Fibroblast of lung (primary cell): ENCODE measurements at regions not wholly inside any gene's neighbourhood (a gene's known extent, or its start where the extent isn't known, plus 50 kb on each side); places are given as distances from the start of the nearest gene placed in this dataset.

ENCODE experiments used
- DNase-seq, 2 donors: peaks; one replicate each; pipeline versions ENCODE4 v3.0.0 to v3.0.0-alpha.2; 2010; ENCODE audit warnings: low read depth in 2 of 2
- H2AFZ ChIP-seq: 2 replicates; pipeline ENCODE4 v1.5.1; 2012; ENCODE audit warnings: low read length, control low read depth, inconsistent platforms
- H3K27ac ChIP-seq: 2 replicates; pipeline ENCODE4 v1.5.1; 2011; ENCODE audit warnings: low read length, control low read depth; ENCODE audit not compliant: insufficient read depth
- H3K27me3 ChIP-seq: 2 replicates; pipeline ENCODE4 v1.5.1; 2011; ENCODE audit warnings: mild to moderate bottlenecking, low read length; ENCODE audit not compliant: control insufficient read depth, insufficient read depth
- H3K36me3 ChIP-seq: 2 replicates; pipeline ENCODE4 v1.5.1; 2011; ENCODE audit warnings: low read length; ENCODE audit not compliant: control insufficient read depth, insufficient read depth
- H3K4me1 ChIP-seq: 2 replicates; pipeline ENCODE4 v1.5.1; 2011; ENCODE audit warnings: low read length; ENCODE audit not compliant: control insufficient read depth, insufficient read depth; ENCODE audit errors: extremely low read depth
- H3K4me2 ChIP-seq: 2 replicates; pipeline ENCODE4 v1.5.1; 2011; ENCODE audit warnings: low read length, control low read depth; ENCODE audit not compliant: insufficient read depth; ENCODE audit errors: extremely low read depth
- H3K4me3 ChIP-seq, 4 experiments: fragments of 200-600 bp in 1 of 4; sonication (generic) in 1 of 4; replicated peaks in 1 of 4; 2 replicates each; pipeline ENCODE4 v1.5.1; 2011 to 2016; ENCODE audit warnings: low read length in 4 of 4, low read depth in 3 of 4, mild to moderate bottlenecking in 3 of 4, control low read depth in 2 of 4, inconsistent platforms in 1 of 4, mixed read lengths in 1 of 4; ENCODE audit not compliant: insufficient read depth in 1 of 4; ENCODE audit errors: control extremely low read depth in 1 of 4
- H3K79me2 ChIP-seq: 2 replicates; pipeline ENCODE4 v1.5.1; 2012; ENCODE audit warnings: mild to moderate bottlenecking, low read length, inconsistent platforms; ENCODE audit not compliant: control insufficient read depth, insufficient read depth
- H3K9ac ChIP-seq: 2 replicates; pipeline ENCODE4 v1.5.1; 2011; ENCODE audit warnings: mild to moderate bottlenecking, low read length, control low read depth; ENCODE audit not compliant: insufficient read depth
- H3K9me3 ChIP-seq: 2 replicates; pipeline ENCODE4 v1.5.1; 2012; ENCODE audit warnings: low read depth, low read length; ENCODE audit not compliant: control insufficient read depth, insufficient read depth
- H4K20me1 ChIP-seq: 2 replicates; pipeline ENCODE4 v1.5.1; 2011; ENCODE audit warnings: low read length; ENCODE audit not compliant: control insufficient read depth, insufficient read depth; ENCODE audit errors: extremely low read depth
- CTCF ChIP-seq, 2 donors: IDR thresholded peaks in 1 of 2; conservative IDR thresholded peaks in 1 of 2; 1 replicate in 1 of 2; 2 replicates in 1 of 2; pipeline ENCODE4 v1.5.1; 2011 to 2012; ENCODE audit warnings: low read length in 2 of 2, control low read depth in 1 of 2, inconsistent platforms in 1 of 2, low read depth in 1 of 2, mild to moderate bottlenecking in 1 of 2
- EZH2 ChIP-seq: IDR thresholded peaks from 2 replicates; pipeline ENCODE4 v1.5.1; 2012; ENCODE audit warnings: low read length, control low read depth, mild to moderate bottlenecking; ENCODE audit errors: missing control alignments

GRCh38 chr1:81192647-81193642 lies 607.8 kb upstream of the ADGRL2 start:
- no peak for TF ChIP-seq EZH2
- no peak for TF ChIP-seq CTCF (conservative IDR thresholded peaks at IDR 0.05 in 1 of 2, IDR thresholded peaks at IDR 0.05 in 1 of 2; ENCODE audit: low read depth in 1 of 2, low read length in 2 of 2)
- Histone ChIP-seq H3K9ac (no peak overlapping the region), H3K4me2 (no peak overlapping the region), H3K9me3 (no peaks in the 10 kb centered on the region), H3K27ac (no peak overlapping the region), H3K4me1 (no peaks in the 10 kb centered on the region), H3K79me2 (no peaks in the 10 kb centered on the region), H4K20me1 (no peaks in the 10 kb centered on the region), H3K27me3 (no peaks in the 10 kb centered on the region), H3K36me3 (no peaks in the 10 kb centered on the region), H2AFZ (no peak overlapping the region), H3K4me3 (no peak overlapping the region)
- DNase-seq = no peak

- DNase-seq = peak in 1 of 2 donors; percentile 20
- Histone ChIP-seq H3K27ac (no peak overlapping the region), H4K20me1 (no peaks in the 10 kb centered on the region), H3K4me1 (no peaks in the 10 kb centered on the region), H3K36me3 (no peaks in the 10 kb centered on the region), H2AFZ (no peak overlapping the region), H3K4me3 (no peak overlapping the region), H3K4me2 (no peak overlapping the region), H3K79me2 (no peaks in the 10 kb centered on the region), H3K27me3 (no peaks in the 10 kb centered on the region), H3K9ac (no peak overlapping the region), H3K9me3 (no peaks in the 10 kb centered on the region)
- TF ChIP-seq EZH2 (no peak), CTCF (conservative IDR thresholded peaks at IDR 0.05 in 1 of 2, IDR thresholded peaks at IDR 0.05 in 1 of 2; ENCODE audit: low read depth in 1 of 2, low read length in 2 of 2) (no peak)
Measured at GRCh38 chr1:81190003-81190402, 610.7 kb upstream of the ADGRL2 start.

GRCh38 chr1:81187635-81188034 lies 613.1 kb upstream of the ADGRL2 start:
- H3K4me3 ChIP-seq = no peak overlapping the region
- DNase-seq = no peak
- no peak overlapping the region for H3K9ac ChIP-seq
- no peaks in the 10 kb centered on the region for H3K9me3 ChIP-seq
- no peak overlapping the region for H3K27ac ChIP-seq
- H3K79me2 ChIP-seq = no peaks in the 10 kb centered on the region
- H3K4me2 ChIP-seq = no peak overlapping the region
- no peaks in the 10 kb centered on the region for H4K20me1 ChIP-seq
- H3K36me3 ChIP-seq = no peaks in the 10 kb centered on the region
- H3K4me1 ChIP-seq = no peaks in the 10 kb centered on the region
- no peak overlapping the region for H2AFZ ChIP-seq
- no peak for TF ChIP-seq CTCF (conservative IDR thresholded peaks at IDR 0.05 in 1 of 2, IDR thresholded peaks at IDR 0.05 in 1 of 2; ENCODE audit: low read depth in 1 of 2, low read length in 2 of 2)
- no peak for TF ChIP-seq EZH2
- no peaks in the 10 kb centered on the region for H3K27me3 ChIP-seq
